HG03196 (cell line): ENCODE measurements at regions not wholly inside any gene's neighbourhood (a gene's known extent, or its start where the extent isn't known, plus 50 kb on each side); places are given as distances from the start of the nearest gene placed in this dataset.
"Not testable (repeated sequence)": the region's sequence is repeated elsewhere in the genome, so short reads cannot be mapped to it uniquely, and the experiment has no call there.

ENCODE experiments used
- ATAC-seq: cut with Tn5 transposase; IDR thresholded peaks from one replicate; pipeline ENCODE4 v1.9.1; 2021; ENCODE audit not compliant: unreplicated experiment

DNA sequence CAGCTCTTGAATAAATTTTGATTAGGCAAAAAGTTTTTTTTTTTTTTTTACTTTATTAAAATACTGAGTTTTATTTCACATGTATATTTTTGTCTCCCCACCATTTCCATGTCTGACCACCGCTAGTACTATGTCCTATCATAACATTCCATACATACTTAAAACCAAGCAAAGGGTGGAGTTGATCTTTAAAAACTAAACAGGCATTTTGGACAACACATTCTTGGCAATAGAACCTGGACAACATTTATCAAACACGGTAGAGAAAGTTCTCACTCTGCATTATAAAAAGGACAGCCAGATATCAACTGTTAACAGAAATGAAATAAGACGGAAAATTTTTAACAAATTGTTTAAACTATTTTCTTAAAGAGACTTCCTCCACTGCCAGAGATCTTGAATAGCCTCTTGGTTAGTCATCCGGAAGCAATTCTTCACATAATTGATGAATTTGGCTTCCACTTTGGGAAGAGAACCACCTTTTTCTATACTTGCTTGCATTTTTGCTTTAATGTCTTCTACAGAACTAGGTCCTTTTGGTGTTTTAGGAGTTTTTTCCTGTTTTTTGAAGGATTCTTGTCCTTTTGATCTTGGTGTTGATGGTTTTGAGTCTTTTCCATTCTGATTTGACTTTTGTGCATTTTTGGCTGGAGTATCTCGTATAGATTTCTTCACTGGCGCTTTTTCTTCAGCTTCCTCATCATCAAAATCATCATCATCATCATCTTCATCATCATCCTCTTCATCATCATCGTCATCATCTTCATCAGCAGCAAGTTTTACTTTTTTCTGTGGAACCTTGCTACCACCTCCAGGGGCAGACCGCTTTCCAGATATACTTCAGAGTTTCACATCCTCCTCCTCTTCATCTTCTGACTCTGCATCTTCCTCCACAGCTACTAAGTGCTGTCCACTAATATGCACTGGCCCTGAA, 58.7 kb downstream of the POU5F2 start:
- ATAC-seq, result not testable (repeated sequence)

DNA sequence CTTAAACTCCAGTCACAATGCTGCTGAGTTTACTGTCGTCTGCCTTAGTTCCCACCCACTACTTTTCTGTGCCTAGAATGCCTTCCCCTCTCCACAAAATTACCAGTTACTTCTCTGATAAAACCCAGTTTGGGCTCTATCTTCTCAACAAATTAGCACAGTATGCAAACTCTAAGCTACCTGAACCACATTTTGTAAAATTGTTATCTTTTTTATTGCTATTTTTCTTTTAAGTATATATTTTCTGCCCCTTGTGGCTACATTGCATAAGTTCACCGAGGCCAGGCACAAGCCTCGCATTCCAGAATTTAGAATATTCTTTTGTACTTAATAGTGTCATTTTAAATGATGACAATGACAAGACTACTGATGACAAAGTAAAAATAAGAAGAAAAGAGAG, 60.0 kb downstream of the POU5F2 start:
- ATAC-seq, result no peak

DNA sequence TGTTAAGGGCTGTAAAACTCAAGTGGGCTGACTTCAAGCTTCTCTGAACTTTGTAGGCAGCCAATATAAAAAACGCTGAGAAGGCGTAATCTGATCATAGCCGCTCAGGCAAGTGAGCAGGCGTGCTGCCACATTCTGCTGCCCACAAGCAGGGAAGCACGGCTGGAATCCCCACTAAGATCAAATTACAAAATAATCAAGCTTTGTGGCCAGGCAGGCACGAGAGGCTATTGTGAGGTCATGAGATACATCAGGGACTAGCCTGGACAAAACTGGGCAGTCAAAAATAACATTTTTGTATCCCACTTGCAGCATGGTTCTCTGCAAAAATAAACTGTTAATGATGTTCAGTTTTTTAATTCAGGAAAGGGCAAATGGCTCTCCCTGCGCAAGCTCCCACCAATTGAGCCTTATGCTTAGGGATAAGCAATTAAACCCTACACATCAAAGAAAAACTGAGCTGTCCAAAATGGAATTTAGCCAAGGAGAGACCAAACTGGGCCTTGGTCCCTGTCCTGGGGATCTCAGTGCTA, 64.0 kb downstream of the POU5F2 start:
- ATAC-seq, result no peak

DNA sequence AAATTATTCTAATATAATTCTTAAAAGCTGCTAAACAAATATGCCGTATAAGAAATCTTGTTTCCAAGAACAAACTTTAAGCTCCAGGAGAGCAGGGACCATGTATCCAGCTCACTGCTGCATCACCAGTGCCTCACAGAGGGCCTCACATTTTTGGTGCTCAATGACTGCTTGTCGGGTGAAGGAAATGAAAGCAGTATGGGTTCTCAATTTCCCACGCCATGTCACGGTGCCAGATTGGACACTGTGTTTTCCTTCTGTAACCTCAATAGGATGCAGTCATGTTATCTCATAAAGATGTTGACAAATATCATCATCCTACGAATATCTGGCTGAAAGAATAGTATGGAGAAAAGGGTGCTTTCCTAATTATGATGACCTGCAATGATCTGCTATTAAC, 64.7 kb downstream of the POU5F2 start:
- ATAC-seq, result no peak

DNA sequence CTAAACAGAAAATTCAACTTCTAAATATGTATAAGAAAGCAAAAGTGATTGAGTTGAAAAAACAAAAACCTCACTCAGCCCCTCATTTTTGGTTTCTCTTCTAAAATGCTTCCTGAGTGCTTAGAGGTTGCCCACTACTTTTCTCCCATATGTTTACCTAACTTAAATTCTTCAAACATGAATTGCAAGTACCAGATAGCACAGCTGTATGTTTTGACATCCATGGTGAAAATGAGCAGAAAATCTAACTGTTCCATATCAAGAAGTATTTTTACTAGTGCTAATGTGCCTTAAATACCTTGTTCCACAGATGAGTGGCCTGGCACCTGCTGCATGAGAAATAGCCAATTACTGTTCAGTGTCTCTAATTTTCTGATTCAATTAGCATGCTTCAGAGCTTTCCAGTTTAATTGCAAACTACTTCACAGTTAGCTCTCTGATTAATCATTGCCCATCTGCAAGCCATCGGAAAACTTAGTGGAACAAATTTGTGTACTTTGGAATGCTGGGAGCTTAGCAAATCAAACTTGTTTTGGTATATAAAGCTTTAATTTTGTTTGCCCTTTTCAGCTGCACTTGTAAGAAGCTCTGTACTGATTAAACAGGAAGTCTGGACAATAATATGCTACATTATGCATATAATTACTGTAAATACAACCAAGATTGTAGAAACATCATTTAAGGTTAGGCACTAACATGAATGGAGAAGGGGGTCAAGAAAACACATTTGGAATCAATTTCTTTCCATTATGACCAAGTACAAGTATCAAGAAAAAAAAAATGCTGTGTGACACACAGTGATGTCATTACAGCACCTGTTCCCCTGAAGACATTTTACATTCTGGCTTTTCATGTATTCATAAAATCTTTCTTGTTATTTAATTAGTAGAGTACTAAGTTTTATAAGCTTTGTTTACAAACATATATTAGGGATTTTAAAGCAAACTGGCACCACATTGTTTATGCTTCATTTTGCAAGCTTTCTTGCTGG, 65.6 kb downstream of the POU5F2 start:
- ATAC-seq, result peak; percentile 57

DNA sequence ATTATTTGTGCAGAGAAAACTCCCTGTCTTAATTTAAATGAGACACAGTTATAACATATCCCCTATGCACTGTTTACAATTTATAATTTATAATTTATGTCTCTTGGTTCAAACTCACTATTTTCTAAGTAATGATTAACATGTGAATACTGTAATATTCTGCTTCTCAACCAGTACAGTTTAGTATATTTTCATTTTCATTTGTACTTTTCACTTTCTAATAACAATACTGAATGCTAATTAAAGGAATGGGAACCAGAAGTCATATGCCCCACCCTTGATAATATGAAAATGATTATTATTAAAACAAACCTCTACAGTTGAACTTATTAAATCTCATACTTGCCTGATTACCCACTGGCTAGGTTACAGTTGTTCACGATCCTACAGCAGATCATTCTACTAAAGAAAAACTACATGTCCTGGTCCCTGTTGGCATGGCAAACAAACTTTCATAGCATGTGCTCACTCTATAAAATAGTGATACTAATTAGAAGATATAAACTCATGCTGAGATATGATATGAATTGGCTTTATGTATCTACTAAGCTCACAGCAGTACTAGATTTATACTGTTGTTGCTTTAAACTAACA, 66.4 kb downstream of the POU5F2 start:
- ATAC-seq, result peak; percentile 53

DNA sequence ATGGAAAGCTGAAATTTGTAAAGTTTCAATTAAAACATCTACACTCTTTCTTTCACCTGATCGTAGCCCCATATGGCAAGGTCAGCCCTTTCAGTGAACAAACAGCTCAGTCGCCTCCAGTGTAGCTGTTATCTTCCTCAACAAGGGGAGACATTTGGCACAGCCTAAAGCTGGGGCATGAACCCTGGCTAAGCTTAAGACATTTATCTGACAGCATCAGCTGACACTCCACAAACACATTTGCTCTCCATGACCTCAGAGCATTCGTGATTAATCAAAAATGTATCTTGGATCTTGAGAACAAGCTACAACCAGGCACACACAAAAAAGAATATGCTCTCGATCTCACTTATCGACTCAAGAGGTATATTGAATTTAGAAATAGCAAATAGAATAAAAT, 67.3 kb downstream of the POU5F2 start:
- no peak for ATAC-seq

DNA sequence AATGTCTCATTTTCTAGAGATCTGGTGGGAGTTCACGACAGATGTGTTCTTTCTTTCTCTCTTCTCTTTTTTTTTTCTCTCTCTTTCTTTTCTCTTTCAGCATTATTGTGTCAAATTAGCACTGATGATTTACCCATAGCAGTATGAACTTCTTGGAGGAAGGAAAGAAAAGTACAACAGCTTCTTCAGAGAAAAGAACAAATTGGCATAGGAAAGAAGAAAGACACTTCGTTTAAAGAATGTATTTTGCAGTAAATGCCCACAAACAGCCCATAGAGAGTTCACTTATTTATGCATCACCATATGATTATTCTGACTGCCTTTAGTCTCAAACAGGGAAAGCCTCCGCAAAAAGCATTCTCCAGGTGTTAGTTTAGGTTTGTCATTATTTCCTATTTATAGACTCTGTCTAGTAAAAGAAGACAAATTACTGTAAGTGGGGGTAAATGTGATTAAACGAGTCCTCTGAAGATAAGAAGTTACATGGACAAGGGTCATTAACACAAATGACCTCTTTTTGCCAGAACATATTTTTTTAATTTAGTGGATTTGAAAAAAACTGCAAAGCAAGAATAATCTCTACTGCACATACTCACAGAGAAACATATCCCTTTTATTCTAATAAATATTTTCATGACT, 68.0 kb downstream of the POU5F2 start:
- no peak for ATAC-seq

DNA sequence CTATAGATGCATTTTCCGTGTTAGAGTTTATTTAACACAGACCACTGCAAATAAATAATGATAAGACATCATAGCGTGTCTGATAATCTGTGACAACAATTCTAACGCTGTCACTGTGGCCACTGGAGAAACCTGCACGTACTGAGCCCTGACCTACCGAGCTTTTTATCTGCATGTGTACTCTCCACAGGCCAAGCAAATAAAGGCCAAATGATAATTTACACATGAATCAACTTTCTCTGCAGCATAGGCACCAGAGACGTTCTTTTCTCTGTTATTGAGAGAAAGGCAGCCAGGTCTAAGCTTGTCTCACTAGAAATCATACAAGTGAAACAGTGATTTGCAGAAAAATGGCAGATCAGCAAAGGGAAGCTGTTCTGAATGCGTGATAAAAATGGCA, 75.8 kb downstream of the POU5F2 start:
- ATAC-seq, result no peak

DNA sequence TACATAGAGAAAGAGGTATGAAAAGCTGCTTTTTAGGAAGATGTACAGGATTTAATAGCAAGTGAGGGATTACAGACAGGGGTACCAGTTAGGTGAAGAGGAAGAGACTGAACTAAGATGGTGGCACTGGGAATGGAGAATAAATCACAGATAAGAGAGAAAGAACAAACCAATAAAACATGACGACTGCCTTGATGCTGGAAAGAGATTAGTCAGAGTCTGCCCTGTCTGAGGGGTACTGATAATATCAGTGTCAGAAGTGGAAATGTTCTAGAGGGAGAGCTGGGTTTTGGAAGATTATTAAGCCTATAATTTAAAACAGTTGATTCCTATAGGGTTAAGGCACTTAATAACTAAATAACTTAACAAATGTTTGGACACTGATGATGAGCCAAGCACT, 77.7 kb downstream of the NR2F1 start:
- ATAC-seq, result no peak

DNA sequence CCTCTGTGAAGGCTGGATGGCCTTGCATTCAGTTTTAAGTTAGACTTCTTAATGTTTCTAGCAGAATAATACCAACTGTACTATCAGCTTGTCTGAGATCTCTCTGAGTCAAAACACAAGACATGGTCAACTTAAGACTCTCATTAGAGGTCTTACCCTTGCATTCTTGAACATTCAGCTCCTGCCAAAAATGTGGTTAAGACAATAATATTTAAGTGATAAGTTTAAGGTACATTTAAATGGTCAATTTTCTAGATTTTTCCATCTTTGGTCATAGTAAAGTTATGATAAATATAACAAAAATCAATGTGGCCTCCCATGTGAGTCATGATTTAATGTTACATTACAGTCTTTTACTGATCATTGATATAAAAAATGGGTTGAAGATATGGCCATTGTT, 75.0 kb downstream of the NR2F1 start:
- ATAC-seq, result no peak

DNA sequence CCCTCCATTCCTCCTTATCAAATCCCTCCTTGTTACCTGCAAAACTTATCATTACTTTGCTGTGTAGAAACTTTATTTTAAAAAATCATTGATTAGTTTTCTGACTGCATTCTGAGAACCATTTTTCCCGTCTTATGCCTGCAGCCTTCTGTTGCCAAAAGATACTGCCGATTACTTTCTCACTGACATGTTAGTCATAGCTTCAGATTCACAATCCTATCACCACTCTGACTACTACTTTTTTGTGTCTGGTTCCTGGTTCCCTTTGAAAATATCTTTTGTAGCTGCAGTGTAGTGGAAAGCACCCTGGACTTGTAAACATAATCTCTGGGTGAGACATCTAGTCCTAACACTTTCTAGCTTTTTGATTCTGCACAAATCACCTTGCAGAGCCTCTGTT, 71.7 kb downstream of the NR2F1 start:
- ATAC-seq, result no peak

DNA sequence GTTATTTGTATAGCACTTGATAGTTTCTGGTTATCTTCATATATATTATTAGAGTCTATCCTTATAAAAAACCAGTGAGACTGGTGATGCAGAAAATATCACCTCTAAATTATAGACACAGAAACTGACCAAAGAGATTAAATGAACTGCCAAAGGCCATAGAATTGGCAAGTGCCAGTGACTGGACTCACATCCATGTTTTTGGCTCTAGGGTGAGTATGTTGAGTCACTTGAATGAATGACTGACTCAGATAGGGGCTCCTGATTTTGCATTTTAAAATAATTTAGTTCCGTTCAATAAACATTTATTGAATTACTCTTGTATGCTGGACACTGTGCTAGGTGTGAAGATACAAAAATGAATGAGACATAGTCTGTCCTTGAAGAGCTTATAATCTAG, 70.7 kb downstream of the NR2F1 start:
- no peak for ATAC-seq

DNA sequence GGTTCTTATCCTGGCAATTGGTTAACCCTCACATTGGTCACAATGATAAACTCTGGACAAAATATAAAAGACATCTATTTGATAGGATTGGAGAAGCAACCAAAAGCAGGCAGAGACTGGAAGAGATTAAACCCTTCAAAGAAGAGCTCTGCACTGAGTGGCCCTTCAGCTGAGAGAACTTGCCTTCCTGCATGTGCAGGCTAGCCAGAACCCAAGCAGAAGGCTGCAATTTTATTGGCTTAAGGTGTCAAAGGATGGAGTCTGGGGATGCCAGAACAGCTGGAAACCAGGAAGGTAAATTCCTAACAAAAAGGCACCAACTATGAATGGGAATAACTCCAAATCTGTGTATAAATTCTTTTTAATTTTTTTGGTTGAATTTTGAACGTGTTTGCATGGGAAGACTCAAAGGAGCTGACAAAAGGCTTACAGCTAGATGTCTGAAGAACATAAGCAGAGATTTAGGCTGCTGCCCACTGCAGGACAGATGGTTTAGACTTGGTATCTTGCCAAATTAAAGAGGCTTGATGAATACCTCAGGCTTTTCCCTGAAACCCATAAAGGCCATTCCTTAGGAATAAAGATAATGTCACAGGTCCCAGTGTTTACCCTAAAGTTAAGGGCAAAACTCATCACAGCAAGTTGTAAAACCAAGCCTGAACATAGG, 66.3 kb downstream of the NR2F1 start:
- ATAC-seq, result no peak

DNA sequence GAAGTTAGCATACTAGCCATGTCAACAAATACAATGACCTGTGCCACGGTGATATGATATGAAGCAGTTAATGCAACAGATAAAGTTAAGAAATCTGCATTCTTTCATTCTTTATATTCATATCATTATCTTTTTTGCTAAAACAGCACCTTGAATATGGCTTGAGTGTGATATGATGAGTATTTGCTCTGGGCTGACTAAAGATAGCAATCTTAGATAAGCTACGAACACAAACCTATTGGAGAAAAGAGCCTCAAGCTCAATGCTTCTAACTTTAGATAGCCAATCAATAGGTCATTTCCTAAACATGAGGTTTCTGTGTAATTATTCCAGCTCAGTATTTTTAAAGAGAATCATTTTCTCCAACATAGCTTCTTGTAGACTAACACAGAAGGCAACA, 61.7 kb downstream of the NR2F1 start:
- ATAC-seq, result no peak
